SK-N-SH (cell line): ENCODE measurements at regions not wholly inside any gene's neighbourhood (a gene's known extent, or its start where the extent isn't known, plus 50 kb on each side); places are given as distances from the start of the nearest gene placed in this dataset.

ENCODE experiments used
- CTCF ChIA-PET: fragments of 300-600, 350-600 bp; formaldehyde crosslinking; extraction: SDS; loops from one replicate; lab custom pipeline; 2021; lab: Yijun Ruan, JAX
- POLR2A ChIA-PET: fragments of 350-600 bp; sonication (Branson Sonifier 250); formaldehyde crosslinking; extraction: SDS; loops from one replicate; lab custom pipeline; 2020; ENCODE audit warnings: antibody characterized with exemption, inconsistent platforms; lab: Yijun Ruan, JAX
- DNase-seq: peaks from one replicate; pipeline ENCODE4 v3.0.0; 2012
- H2AFZ ChIP-seq: fragments of 200-600 bp; sonication (generic); 2 replicates; pipeline ENCODE4 v1.8.1; 2016; ENCODE audit warnings: antibody characterized with exemption, mild to moderate bottlenecking, low read depth
- H3F3A ChIP-seq: fragments of 200-600 bp; sonication (generic); replicated peaks from 2 replicates; pipeline ENCODE3; 2016; ENCODE audit warnings: antibody characterized with exemption, mild to moderate bottlenecking; ENCODE audit not compliant: insufficient read depth
- H3K27ac ChIP-seq, 2 experiments: fragments of 200-500 bp in 1 of 2; fragments of 200-600 bp in 1 of 2; sonication (Bioruptor generic) in 1 of 2; sonication (generic), shearing (Covaris generic) in 1 of 2; 2 replicates each; pipeline versions ENCODE4 v1.5.1 to v1.6.1; 2014 to 2016; ENCODE audit warnings: low read depth in 2 of 2, inconsistent platforms in 1 of 2, low read length in 1 of 2, mild to moderate bottlenecking in 1 of 2, mixed read lengths in 1 of 2
- H3K27me3 ChIP-seq: fragments of 200-600 bp; sonication (generic), shearing (Covaris generic); 2 replicates; pipeline ENCODE4 v1.6.1; 2016; ENCODE audit warnings: mixed run types; ENCODE audit not compliant: insufficient read depth
- H3K36me3 ChIP-seq, 2 experiments: fragments of 200-500 bp in 1 of 2; fragments of 200-600 bp in 1 of 2; sonication (Bioruptor generic) in 1 of 2; sonication (generic) in 1 of 2; replicated peaks in 1 of 2; 2 replicates each; pipeline versions ENCODE3 to v1.5.1; 2014 to 2016; ENCODE audit warnings: low read length in 1 of 2, mild to moderate bottlenecking in 1 of 2; ENCODE audit not compliant: insufficient read depth in 2 of 2, control insufficient read depth in 1 of 2
- H3K4me1 ChIP-seq, 2 experiments: fragments of 200-500 bp in 1 of 2; fragments of 200-600 bp in 1 of 2; sonication (Bioruptor generic) in 1 of 2; sonication (generic), shearing (Covaris generic) in 1 of 2; 2 replicates each; pipeline versions ENCODE4 v1.5.1 to v1.6.1; 2014 to 2016; ENCODE audit warnings: low read depth in 1 of 2, low read length in 1 of 2, mixed run types in 1 of 2; ENCODE audit not compliant: insufficient read depth in 2 of 2, control insufficient read depth in 1 of 2
- H3K4me2 ChIP-seq: fragments of 200-600 bp; sonication (generic), shearing (Covaris generic); 2 replicates; pipeline ENCODE4 v1.6.1; 2017; ENCODE audit warnings: mixed run types
- H3K4me3 ChIP-seq, 2 experiments: fragments of 200-500 bp in 1 of 2; fragments of 200-600 bp in 1 of 2; sonication (Bioruptor generic) in 1 of 2; sonication (generic), shearing (Covaris generic) in 1 of 2; 2 replicates each; pipeline versions ENCODE4 v1.5.1 to v1.8.1; 2014 to 2016; ENCODE audit warnings: low read depth in 2 of 2, inconsistent platforms in 1 of 2, low read length in 1 of 2, mild to moderate bottlenecking in 1 of 2, mixed read lengths in 1 of 2, moderate library complexity in 1 of 2
- H3K79me2 ChIP-seq: fragments of 200-600 bp; sonication (generic); 2 replicates; pipeline ENCODE4 v1.8.1; 2017; ENCODE audit warnings: mild to moderate bottlenecking; ENCODE audit not compliant: insufficient read depth
- H3K9ac ChIP-seq: fragments of 200-600 bp; sonication (generic); 2 replicates; pipeline ENCODE4 v1.6.1; 2017; ENCODE audit warnings: mixed run types
- H3K9me2 ChIP-seq: fragments of 200-600 bp; sonication (generic); 2 replicates; pipeline ENCODE4 v1.6.1; 2017; ENCODE audit warnings: mixed run types
- H3K9me3 ChIP-seq: fragments of 200-600 bp; sonication (generic); 2 replicates; pipeline ENCODE4 v1.6.1; 2017; ENCODE audit warnings: mixed run types, mild to moderate bottlenecking, moderate library complexity
- H4K20me1 ChIP-seq: fragments of 200-600 bp; sonication (generic); 2 replicates; pipeline ENCODE4 v1.6.1; 2017; ENCODE audit warnings: mild to moderate bottlenecking, mixed run types; ENCODE audit not compliant: insufficient read depth
- CHD2 ChIP-seq: fragments of 150-350 bp; IDR thresholded peaks from 2 replicates; pipeline ENCODE4 v1.6.1; 2018; ENCODE audit warnings: low read length; ENCODE audit not compliant: partially characterized antibody
- ELF1 ChIP-seq: IDR thresholded peaks from 2 replicates; pipeline ENCODE4 v1.4.0; 2012
- EP300 ChIP-seq, 2 experiments: IDR thresholded peaks; 2 replicates each; pipeline versions ENCODE4 v1.4.0 to v1.6.1; 2012; ENCODE audit warnings: borderline replicate concordance in 1 of 2, low read depth in 1 of 2, low read length in 1 of 2
- EZH2phosphoT487 ChIP-seq: fragments of 200-600 bp; sonication (generic); IDR thresholded peaks from 2 replicates; pipeline ENCODE4 v1.6.1; 2017; ENCODE audit warnings: low read depth, mixed run types, mild to moderate bottlenecking, antibody characterized with exemption, moderate library complexity, borderline replicate concordance
- FOSL2 ChIP-seq: IDR thresholded peaks from 2 replicates; pipeline ENCODE4 v1.4.0; 2012; ENCODE audit warnings: low read depth, mild to moderate bottlenecking, moderate library complexity, borderline replicate concordance
- FOXJ3 ChIP-seq: sonication (generic); formaldehyde crosslinking; IDR thresholded peaks from 2 replicates; pipeline ENCODE4 v1.5.1; 2020; ENCODE audit warnings: mild to moderate bottlenecking, missing genetic modification reagents
- MEF2A ChIP-seq: IDR thresholded peaks from 2 replicates; pipeline ENCODE4 v1.4.0; 2012; ENCODE audit warnings: low read depth, borderline replicate concordance
- PBX3 ChIP-seq: IDR thresholded peaks from 2 replicates; pipeline ENCODE4; 2012
- RAD21 ChIP-seq: IDR thresholded peaks from 2 replicates; pipeline ENCODE4 v1.6.1; 2012; ENCODE audit warnings: mild to moderate bottlenecking, low read length
- REST ChIP-seq: IDR thresholded peaks from 2 replicates; pipeline ENCODE4 v1.6.1; 2012; ENCODE audit warnings: mild to moderate bottlenecking, low read depth, low read length, moderate library complexity
- RXRA ChIP-seq: IDR thresholded peaks from 2 replicates; pipeline ENCODE4 v1.4.0; 2012; ENCODE audit warnings: low read depth, mild to moderate bottlenecking, borderline replicate concordance
- TCF12 ChIP-seq: IDR thresholded peaks from 2 replicates; pipeline ENCODE4 v1.4.0; 2012
- WGBS: methylation state at CpG from one replicate; pipeline ENCODE4 v1.1.6; 2017; ENCODE audit warnings: low lambda C conversion rate; 5-methylcytosine and 5-hydroxymethylcytosine counted together
- TF ChIP-seq, protein P1 (sequence below): IDR thresholded peaks from 2 replicates; pipeline ENCODE4 v1.4.0; 2012; ENCODE audit warnings: low read depth, borderline replicate concordance
- TF ChIP-seq, protein P2 (sequence below): fragments of 200-600 bp; sonication (generic); IDR thresholded peaks from 2 replicates; pipeline ENCODE4 v1.6.1; 2017; ENCODE audit warnings: antibody characterized with exemption, mild to moderate bottlenecking, moderate library complexity

GRCh38 chr9:17859228-17859627 is 280.4 kb downstream of the SH3GL2 start:
- Histone ChIP-seq H3K79me2 (no peaks in the 10 kb centered on the region), H3K9me2 (no peaks in the 10 kb centered on the region), H4K20me1 (no peaks in the 10 kb centered on the region), H3F3A (no peaks in the 10 kb centered on the region), H3K4me1 (no peaks in the 10 kb centered on the region), H3K36me3 (no peaks in the 10 kb centered on the region), H3K9me3 (no peaks in the 10 kb centered on the region), H3K27ac (no peak overlapping the region), H2AFZ (no peak overlapping the region), H3K9ac (no peak overlapping the region), H3K27me3 (peaks cover 6% of the 10 kb centered on the region; the same call in 1 of the 2 replicates), H3K4me2 (no peak overlapping the region), H3K4me3 (no peak overlapping the region)
- ChIA-PET CTCF (interaction anchor here (0.8 kb wide), 1 partner anchor 16 kb away, joined by 4 read pairs; no protein-coding TSS in a partner anchor), POLR2A (no interaction called here)
- whole genome bisulfite sequencing = 13% methylated on average over 3 of the region's 3 CpGs
- no peak for TF ChIP-seq EP300 (IDR thresholded peaks at IDR 0.05; ENCODE audit: borderline replicate concordance in 1 of 2, low read depth in 1 of 2, low read length in 1 of 2)
- no peak for DNase-seq

GRCh38 chr9:17859987-17860386 is 281.1 kb downstream of the SH3GL2 start:
- Histone ChIP-seq H3K4me1 (no peaks in the 10 kb centered on the region), H3K9me3 (no peaks in the 10 kb centered on the region), H3K27ac (no peak overlapping the region), H3K4me2 (no peak overlapping the region), H3K79me2 (no peaks in the 10 kb centered on the region), H3K4me3 (no peak overlapping the region), H3F3A (no peaks in the 10 kb centered on the region), H2AFZ (no peak overlapping the region), H3K27me3 (peaks cover 9% of the 10 kb centered on the region; the same call in 1 of the 2 replicates), H3K9me2 (no peaks in the 10 kb centered on the region), H4K20me1 (no peaks in the 10 kb centered on the region), H3K9ac (no peak overlapping the region), H3K36me3 (no peaks in the 10 kb centered on the region)
- ChIA-PET POLR2A (no interaction called here), CTCF (no interaction called here)
- 27% methylated on average over 4 of the region's 4 CpGs for WGBS
- TF ChIP-seq EZH2phosphoT487 (no peak), EP300 (IDR thresholded peaks at IDR 0.05; ENCODE audit: borderline replicate concordance in 1 of 2, low read depth in 1 of 2, low read length in 1 of 2) (no peak), PBX3 (no peak), RXRA (no peak), TCF12 (no peak), CHD2 (no peak), ELF1 (no peak), REST (no peak), RAD21 (no peak), MEF2A (no peak), FOSL2 (no peak), FOXJ3 (CRISPR knock-in tag) (no peak)
- TF ChIP-seq, protein P1, sequence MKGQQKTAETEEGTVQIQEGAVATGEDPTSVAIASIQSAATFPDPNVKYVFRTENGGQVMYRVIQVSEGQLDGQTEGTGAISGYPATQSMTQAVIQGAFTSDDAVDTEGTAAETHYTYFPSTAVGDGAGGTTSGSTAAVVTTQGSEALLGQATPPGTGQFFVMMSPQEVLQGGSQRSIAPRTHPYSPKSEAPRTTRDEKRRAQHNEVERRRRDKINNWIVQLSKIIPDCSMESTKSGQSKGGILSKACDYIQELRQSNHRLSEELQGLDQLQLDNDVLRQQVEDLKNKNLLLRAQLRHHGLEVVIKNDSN = no peak
- TF ChIP-seq, protein P2, sequence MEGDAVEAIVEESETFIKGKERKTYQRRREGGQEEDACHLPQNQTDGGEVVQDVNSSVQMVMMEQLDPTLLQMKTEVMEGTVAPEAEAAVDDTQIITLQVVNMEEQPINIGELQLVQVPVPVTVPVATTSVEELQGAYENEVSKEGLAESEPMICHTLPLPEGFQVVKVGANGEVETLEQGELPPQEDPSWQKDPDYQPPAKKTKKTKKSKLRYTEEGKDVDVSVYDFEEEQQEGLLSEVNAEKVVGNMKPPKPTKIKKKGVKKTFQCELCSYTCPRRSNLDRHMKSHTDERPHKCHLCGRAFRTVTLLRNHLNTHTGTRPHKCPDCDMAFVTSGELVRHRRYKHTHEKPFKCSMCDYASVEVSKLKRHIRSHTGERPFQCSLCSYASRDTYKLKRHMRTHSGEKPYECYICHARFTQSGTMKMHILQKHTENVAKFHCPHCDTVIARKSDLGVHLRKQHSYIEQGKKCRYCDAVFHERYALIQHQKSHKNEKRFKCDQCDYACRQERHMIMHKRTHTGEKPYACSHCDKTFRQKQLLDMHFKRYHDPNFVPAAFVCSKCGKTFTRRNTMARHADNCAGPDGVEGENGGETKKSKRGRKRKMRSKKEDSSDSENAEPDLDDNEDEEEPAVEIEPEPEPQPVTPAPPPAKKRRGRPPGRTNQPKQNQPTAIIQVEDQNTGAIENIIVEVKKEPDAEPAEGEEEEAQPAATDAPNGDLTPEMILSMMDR = no peak
- no peak for DNase-seq
